ENCODE measurements at regions not wholly inside any gene's neighbourhood (a gene's known extent, or its start where the extent isn't known, plus 50 kb on each side); places are given as distances from the start of the nearest gene placed in this dataset.
"Not testable (repeated sequence)": the region's sequence is repeated elsewhere in the genome, so short reads cannot be mapped to it uniquely, and the experiment has no call there.

DNA sequence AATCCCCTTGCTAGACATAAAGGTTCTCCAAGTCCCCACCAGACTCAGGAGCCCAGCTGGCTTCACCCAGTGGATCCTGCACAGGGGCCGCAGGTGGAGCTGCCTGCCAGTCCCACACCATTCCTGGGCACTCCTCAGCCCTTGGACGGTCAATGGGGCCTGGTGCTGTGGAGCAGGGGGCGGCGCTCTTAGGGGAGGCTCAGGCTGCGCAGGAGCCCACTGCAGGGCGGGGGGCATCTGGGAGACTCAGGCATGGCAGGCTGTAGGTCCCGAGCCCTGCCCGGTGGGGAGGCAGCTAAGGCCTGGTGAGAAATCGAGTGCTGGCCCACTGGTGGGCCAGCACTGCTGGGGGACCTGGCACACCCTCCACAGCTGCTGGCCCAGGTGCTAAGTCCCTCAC, 75.1 kb upstream of the TBC1D5 start:
- in situ Hi-C loops (cut with MboI; ENCODE audit: low sequenced_read_pairs in 4 of 4): no loop called here
- Histone ChIP-seq H3K9me3 (no peaks in the 10 kb centered on the region), H3K27ac (no peak overlapping the region), H3K4me1 (no peaks in the 10 kb centered on the region), H3K36me3 (no peaks in the 10 kb centered on the region), H3K27me3 (no peaks in the 10 kb centered on the region), H3K4me3 (no peak overlapping the region)
- ATAC-seq: no peak
- intact Hi-C loops (cut with DNase I; ENCODE audit: low total_unique reads): no loop called here
- TF ChIP-seq, protein P1, sequence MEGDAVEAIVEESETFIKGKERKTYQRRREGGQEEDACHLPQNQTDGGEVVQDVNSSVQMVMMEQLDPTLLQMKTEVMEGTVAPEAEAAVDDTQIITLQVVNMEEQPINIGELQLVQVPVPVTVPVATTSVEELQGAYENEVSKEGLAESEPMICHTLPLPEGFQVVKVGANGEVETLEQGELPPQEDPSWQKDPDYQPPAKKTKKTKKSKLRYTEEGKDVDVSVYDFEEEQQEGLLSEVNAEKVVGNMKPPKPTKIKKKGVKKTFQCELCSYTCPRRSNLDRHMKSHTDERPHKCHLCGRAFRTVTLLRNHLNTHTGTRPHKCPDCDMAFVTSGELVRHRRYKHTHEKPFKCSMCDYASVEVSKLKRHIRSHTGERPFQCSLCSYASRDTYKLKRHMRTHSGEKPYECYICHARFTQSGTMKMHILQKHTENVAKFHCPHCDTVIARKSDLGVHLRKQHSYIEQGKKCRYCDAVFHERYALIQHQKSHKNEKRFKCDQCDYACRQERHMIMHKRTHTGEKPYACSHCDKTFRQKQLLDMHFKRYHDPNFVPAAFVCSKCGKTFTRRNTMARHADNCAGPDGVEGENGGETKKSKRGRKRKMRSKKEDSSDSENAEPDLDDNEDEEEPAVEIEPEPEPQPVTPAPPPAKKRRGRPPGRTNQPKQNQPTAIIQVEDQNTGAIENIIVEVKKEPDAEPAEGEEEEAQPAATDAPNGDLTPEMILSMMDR (IDR thresholded peaks at IDR 0.05 in 4 of 5, conservative IDR thresholded peaks at IDR 0.05 in 1 of 5): no peak
- TF ChIP-seq POLR2A (IDR thresholded peaks at IDR 0.05): no peak
- DNase-seq: no peak

DNA sequence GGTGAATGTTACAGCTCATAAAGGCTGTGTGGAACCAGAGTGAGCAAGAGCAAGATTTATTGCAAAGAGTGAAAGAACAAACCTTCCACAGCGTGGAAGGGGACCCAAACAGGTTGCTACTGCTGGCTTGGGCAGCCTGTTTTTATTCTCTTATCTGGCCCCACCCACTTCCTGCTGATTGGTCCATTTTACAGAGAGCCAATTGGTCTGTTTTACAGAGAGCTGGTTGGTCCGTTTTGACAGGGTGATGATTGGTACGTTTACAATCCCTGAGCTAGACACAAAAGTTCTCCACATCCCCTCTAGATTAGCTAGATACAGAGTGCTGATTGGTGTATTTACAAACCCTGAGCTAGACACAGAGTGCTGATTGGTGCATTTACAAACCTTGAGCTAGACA, 74.4 kb upstream of the TBC1D5 start:
- H3K4me3 ChIP-seq; H3K4me1 ChIP-seq; H3K36me3 ChIP-seq; H3K27me3 ChIP-seq; ATAC-seq; intact Hi-C loops (cut with DNase I; ENCODE audit: low total_unique reads); H3K9me3 ChIP-seq; in situ Hi-C loops (cut with MboI; ENCODE audit: low sequenced_read_pairs in 4 of 4); H3K27ac ChIP-seq; DNase-seq: not testable (repeated sequence)

DNA sequence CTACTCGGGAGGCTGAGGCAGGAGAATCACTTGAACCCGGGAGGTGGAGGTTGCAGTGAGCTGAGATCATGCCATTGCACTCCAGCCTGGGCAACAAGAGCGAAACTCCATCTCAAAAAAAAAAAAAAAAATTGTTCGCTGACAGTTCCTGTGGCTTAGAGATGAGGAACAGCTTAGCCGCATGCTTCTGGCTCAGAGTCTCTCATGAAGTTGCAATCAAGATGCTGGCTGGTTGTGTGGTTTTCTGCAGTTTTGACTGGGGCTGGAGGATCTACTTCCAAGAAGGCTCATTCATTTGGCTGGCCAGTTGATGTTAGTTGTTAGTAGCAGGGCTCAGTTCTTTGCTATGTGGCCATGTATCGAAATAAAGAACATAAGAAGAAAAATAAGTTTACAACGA, 69.9 kb upstream of the TBC1D5 start:
- in situ Hi-C loops (cut with MboI; ENCODE audit: low sequenced_read_pairs in 4 of 4); H3K4me3 ChIP-seq; ATAC-seq; H3K4me1 ChIP-seq; H3K27me3 ChIP-seq; H3K9me3 ChIP-seq; H3K27ac ChIP-seq; H3K36me3 ChIP-seq; DNase-seq; intact Hi-C loops (cut with DNase I; ENCODE audit: low total_unique reads): not testable (repeated sequence)

DNA sequence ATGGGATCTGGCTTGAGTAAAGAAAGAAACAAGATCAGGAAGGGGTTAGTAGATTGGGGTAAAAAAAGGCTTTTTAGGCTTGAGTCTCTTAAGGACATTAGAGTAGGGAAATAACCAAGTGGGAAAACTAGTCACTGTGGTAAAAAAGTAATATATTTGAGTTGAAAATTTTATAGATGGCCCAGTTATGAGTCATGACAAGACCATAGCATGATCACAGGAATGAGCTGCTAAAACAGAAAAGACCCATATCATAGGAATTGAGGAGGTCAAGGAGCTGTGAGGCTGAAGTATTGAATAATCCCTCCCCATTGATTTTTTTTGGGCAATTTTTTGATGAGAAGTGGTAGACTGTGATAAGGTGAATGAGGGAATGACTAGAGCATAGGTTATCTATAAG, 69.2 kb upstream of the TBC1D5 start:
- Histone ChIP-seq H3K4me3 (no peak overlapping the region), H3K27ac (no peak overlapping the region), H3K4me1 (no peaks in the 10 kb centered on the region), H3K9me3 (no peaks in the 10 kb centered on the region), H3K36me3 (no peaks in the 10 kb centered on the region), H3K27me3 (no peaks in the 10 kb centered on the region)
- DNase-seq (no peak), ATAC-seq (no peak)
- intact Hi-C loops (cut with DNase I; ENCODE audit: low total_unique reads) (no loop called here), in situ Hi-C loops (cut with MboI; ENCODE audit: low sequenced_read_pairs in 4 of 4) (no loop called here)
- TF ChIP-seq, protein P1 (IDR thresholded peaks at IDR 0.05 in 4 of 5, conservative IDR thresholded peaks at IDR 0.05 in 1 of 5): no peak
- no peak for TF ChIP-seq POLR2A (IDR thresholded peaks at IDR 0.05)

DNA sequence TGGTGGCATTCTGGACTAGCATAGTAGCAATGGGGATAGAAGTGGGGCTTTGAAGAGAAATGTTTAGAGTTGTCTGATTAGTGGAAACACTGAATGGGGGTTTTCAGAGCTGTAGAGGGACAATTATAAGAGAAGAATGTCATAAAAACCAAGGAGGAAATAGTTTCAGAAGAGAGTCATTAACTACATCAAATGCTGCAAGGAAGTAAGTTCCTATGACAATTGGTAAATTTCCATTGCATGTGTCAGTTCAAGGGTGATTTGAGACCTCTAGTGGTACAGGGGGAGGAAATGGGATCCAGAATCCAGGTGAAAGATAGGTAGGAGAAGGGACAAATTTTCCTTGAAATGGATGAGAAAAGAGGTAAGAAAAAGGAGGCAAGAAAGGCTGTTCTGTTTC, 68.3 kb upstream of the TBC1D5 start:
- no peaks in the 10 kb centered on the region for H3K36me3 ChIP-seq
- intact Hi-C loops (cut with DNase I; ENCODE audit: low total_unique reads): no loop called here
- no peaks in the 10 kb centered on the region for H3K9me3 ChIP-seq
- ATAC-seq: no peak
- no peak for DNase-seq
- no peak overlapping the region for H3K27ac ChIP-seq
- in situ Hi-C loops (cut with MboI; ENCODE audit: low sequenced_read_pairs in 4 of 4): no loop called here
- no peak overlapping the region for H3K4me3 ChIP-seq
- H3K27me3 ChIP-seq: no peaks in the 10 kb centered on the region
- no peak for TF ChIP-seq POLR2A (IDR thresholded peaks at IDR 0.05)
- TF ChIP-seq, protein P1 (IDR thresholded peaks at IDR 0.05 in 4 of 5, conservative IDR thresholded peaks at IDR 0.05 in 1 of 5): peak in 1 of 5 experiments; percentile 23
- H3K4me1 ChIP-seq: no peaks in the 10 kb centered on the region

DNA sequence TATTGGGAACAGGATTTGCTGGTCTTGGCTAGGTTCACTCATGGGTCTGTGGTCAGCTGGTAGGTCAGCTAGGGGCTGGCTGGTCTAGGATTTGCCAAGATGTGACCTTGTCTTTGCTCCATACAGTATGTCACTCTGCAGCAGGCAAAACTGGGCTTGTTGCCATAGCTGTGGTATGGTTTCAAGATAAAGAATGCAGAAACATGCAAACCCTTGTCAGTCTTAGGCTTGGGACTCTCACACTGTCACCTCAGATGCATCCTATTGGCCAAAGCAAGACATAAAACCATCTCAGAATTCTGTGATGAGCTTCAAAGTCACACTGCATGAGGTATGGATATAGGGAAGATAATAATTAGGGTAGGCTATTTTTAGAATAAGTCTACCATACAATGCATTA, 66.6 kb upstream of the TBC1D5 start:
- Histone ChIP-seq H3K9me3 (no peaks in the 10 kb centered on the region), H3K27ac (no peak overlapping the region), H3K4me3 (no peak overlapping the region), H3K4me1 (no peaks in the 10 kb centered on the region), H3K27me3 (no peaks in the 10 kb centered on the region), H3K36me3 (no peaks in the 10 kb centered on the region)
- in situ Hi-C loops (cut with MboI; ENCODE audit: low sequenced_read_pairs in 4 of 4) (no loop called here), intact Hi-C loops (cut with DNase I; ENCODE audit: low total_unique reads) (no loop called here)
- DNase-seq (no peak), ATAC-seq (no peak)
- TF ChIP-seq, protein P1 (IDR thresholded peaks at IDR 0.05 in 4 of 5, conservative IDR thresholded peaks at IDR 0.05 in 1 of 5): no peak
- TF ChIP-seq POLR2A (IDR thresholded peaks at IDR 0.05): no peak
